GM12873 (cell line): ENCODE measurements at regions not wholly inside any gene's neighbourhood (a gene's known extent, or its start where the extent isn't known, plus 50 kb on each side); places are given as distances from the start of the nearest gene placed in this dataset.

Experiments used
- CTCF ChIP-seq: IDR thresholded peaks from 2 replicates; pipeline ENCODE4 v1.5.1; 2012; ENCODE audit warnings: low read depth, mild to moderate bottlenecking, moderate library complexity, low read length, control low read depth; ENCODE audit not compliant: insufficient read depth; ENCODE audit errors: missing control alignments

GRCh38 chr16:16869746-16870145 lies 490.8 kb downstream of the NPIPA7 start:
- no peak for TF ChIP-seq CTCF

- no peak for TF ChIP-seq CTCF
Measured at GRCh38 chr16:16871196-16871595, 492.3 kb downstream of the NPIPA7 start.

- no peak for TF ChIP-seq CTCF
Measured at GRCh38 chr16:16877061-16877460, 498.1 kb downstream of the NPIPA7 start.

- TF ChIP-seq CTCF, result no peak
Measured at GRCh38 chr16:16879567-16880251, 500.8 kb downstream of the NPIPA7 start.

GRCh38 chr16:16881814-16882213 lies 502.9 kb downstream of the NPIPA7 start:
- no peak for TF ChIP-seq CTCF

GRCh38 chr16:16882766-16883165 lies 503.8 kb downstream of the NPIPA7 start:
- no peak for TF ChIP-seq CTCF

- TF ChIP-seq CTCF, result no peak
Measured at GRCh38 chr16:16884451-16884850, 505.5 kb downstream of the NPIPA7 start.

GRCh38 chr16:16887193-16887592 lies 508.3 kb downstream of the NPIPA7 start:
- no peak for TF ChIP-seq CTCF
